Fibroblast of upper back skin (primary cell): ENCODE measurements at regions not wholly inside any gene's neighbourhood (a gene's known extent, or its start where the extent isn't known, plus 50 kb on each side); places are given as distances from the start of the nearest gene placed in this dataset.

Source experiments
- DNase-seq: peaks from one replicate; pipeline ENCODE4 v3.0.0-alpha.2; 2013

- DNase-seq, result no peak
Measured at GRCh38 chr18:5091741-5092140, 105.3 kb downstream of the AKAIN1 start.

GRCh38 chr18:5075297-5075696 lies 121.8 kb downstream of the AKAIN1 start:
- no peak for DNase-seq

GRCh38 chr18:5073026-5073944 lies 123.8 kb downstream of the AKAIN1 start:
- peak; percentile 22 for DNase-seq

- peak; percentile 71 for DNase-seq
Measured at GRCh38 chr18:5068851-5069250, 128.2 kb downstream of the AKAIN1 start.

- DNase-seq, result no peak
Measured at GRCh38 chr18:5066380-5066977, 130.6 kb downstream of the AKAIN1 start.

GRCh38 chr18:5065615-5066014 lies 131.4 kb downstream of the AKAIN1 start:
- DNase-seq, result no peak

GRCh38 chr18:5064841-5065370 lies 132.2 kb downstream of the AKAIN1 start:
- DNase-seq, result peak; percentile 57

- DNase-seq, result no peak
Measured at GRCh38 chr18:5061785-5062184, 135.3 kb downstream of the AKAIN1 start.

GRCh38 chr18:5060543-5060942 lies 136.5 kb downstream of the AKAIN1 start:
- no peak for DNase-seq

GRCh38 chr18:5059696-5060032 lies 137.4 kb downstream of the AKAIN1 start:
- DNase-seq, result no peak

GRCh38 chr18:5058768-5059695 lies 138.0 kb downstream of the AKAIN1 start:
- peak; percentile 25 for DNase-seq

GRCh38 chr18:5057386-5058348 lies 139.4 kb downstream of the AKAIN1 start:
- peak; percentile 39 for DNase-seq

- DNase-seq, result no peak
Measured at GRCh38 chr18:5052491-5052890, 144.6 kb downstream of the AKAIN1 start.

- no peak for DNase-seq
Measured at GRCh38 chr18:5051207-5051606, 145.8 kb downstream of the AKAIN1 start.

- DNase-seq, result no peak
Measured at GRCh38 chr18:5049124-5049523, 147.9 kb downstream of the AKAIN1 start.

GRCh38 chr18:5040476-5040875 lies 156.6 kb downstream of the AKAIN1 start:
- no peak for DNase-seq

GRCh38 chr18:5036523-5036922 lies 160.5 kb downstream of the AKAIN1 start:
- DNase-seq, result no peak

- DNase-seq, result no peak
Measured at GRCh38 chr18:5031216-5031615, 165.8 kb downstream of the AKAIN1 start.

- DNase-seq, result no peak
Measured at GRCh38 chr18:5030636-5031035, 166.4 kb downstream of the AKAIN1 start.

- DNase-seq, result no peak
Measured at GRCh38 chr18:5029592-5029991, 167.5 kb downstream of the AKAIN1 start.

- no peak for DNase-seq
Measured at GRCh38 chr18:5024741-5025140, 172.3 kb downstream of the AKAIN1 start.

GRCh38 chr18:5021558-5021957 lies 175.5 kb downstream of the AKAIN1 start:
- no peak for DNase-seq
